Skeletal muscle satellite cell (primary cell): ENCODE measurements at regions not wholly inside any gene's neighbourhood (a gene's known extent, or its start where the extent isn't known, plus 50 kb on each side); places are given as distances from the start of the nearest gene placed in this dataset.

Source experiments
- H3K27me3 ChIP-seq: 2 replicates; pipeline ENCODE4 v1.7.0; 2013; ENCODE audit warnings: low read length; ENCODE audit not compliant: control insufficient read depth, insufficient read depth
- H3K36me3 ChIP-seq: 2 replicates; pipeline ENCODE4 v1.7.0; 2013; ENCODE audit warnings: mild to moderate bottlenecking, control low read depth, low read length; ENCODE audit not compliant: insufficient read depth
- H3K4me1 ChIP-seq: 2 replicates; pipeline ENCODE4 v1.7.0; 2013; ENCODE audit warnings: low read length; ENCODE audit not compliant: control insufficient read depth, insufficient read depth
- H3K4me2 ChIP-seq: 2 replicates; pipeline ENCODE4 v1.7.0; 2013; ENCODE audit warnings: mild to moderate bottlenecking, low read length
- H3K4me3 ChIP-seq: 2 replicates; pipeline ENCODE4 v1.7.0; 2013; ENCODE audit warnings: low read length
- H3K9ac ChIP-seq: 2 replicates; pipeline ENCODE4 v1.7.0; 2013; ENCODE audit warnings: mild to moderate bottlenecking, low read depth, low read length, moderate library complexity
- H3K9me3 ChIP-seq: replicated peaks from 2 replicates; pipeline ENCODE4 v1.7.0; 2013; ENCODE audit warnings: mild to moderate bottlenecking, control low read depth, low read length

- no peaks in the 10 kb centered on the region for H3K36me3 ChIP-seq
- no peaks in the 10 kb centered on the region for H3K4me1 ChIP-seq
- H3K4me2 ChIP-seq: no peak overlapping the region
- no peaks in the 10 kb centered on the region for H3K27me3 ChIP-seq
- H3K9ac ChIP-seq: no peak overlapping the region
- no peak overlapping the region for H3K4me3 ChIP-seq
- H3K9me3 ChIP-seq: no peaks in the 10 kb centered on the region
Observed at GRCh38 chr11:91755526-91755925, 469.1 kb upstream of the FAT3 start.

- H3K27me3 ChIP-seq: no peaks in the 10 kb centered on the region
- no peaks in the 10 kb centered on the region for H3K36me3 ChIP-seq
- H3K4me1 ChIP-seq: no peaks in the 10 kb centered on the region
- H3K9ac ChIP-seq: no peak overlapping the region
- no peak overlapping the region for H3K4me3 ChIP-seq
- H3K4me2 ChIP-seq: no peak overlapping the region
- no peaks in the 10 kb centered on the region for H3K9me3 ChIP-seq
Observed at GRCh38 chr11:91749251-91749650, 475.4 kb upstream of the FAT3 start.

- Histone ChIP-seq H3K36me3 (no peaks in the 10 kb centered on the region), H3K9me3 (no peaks in the 10 kb centered on the region), H3K4me3 (no peak overlapping the region), H3K27me3 (no peaks in the 10 kb centered on the region), H3K9ac (no peak overlapping the region), H3K4me2 (no peak overlapping the region), H3K4me1 (no peaks in the 10 kb centered on the region)
Observed at GRCh38 chr11:91742155-91742554, 482.5 kb upstream of the FAT3 start.

GRCh38 chr11:91731051-91731450 is 493.6 kb upstream of the FAT3 start:
- H3K4me3 ChIP-seq: no peak overlapping the region

GRCh38 chr11:91730620-91731019 is 494.0 kb upstream of the FAT3 start:
- Histone ChIP-seq H3K4me3 (no peak overlapping the region), H3K4me2 (no peak overlapping the region), H3K4me1 (no peaks in the 10 kb centered on the region), H3K27me3 (no peaks in the 10 kb centered on the region), H3K9me3 (no peaks in the 10 kb centered on the region), H3K9ac (no peak overlapping the region), H3K36me3 (no peaks in the 10 kb centered on the region)

More at GRCh38 chr11:91731051-91731450, 493.6 kb upstream of the FAT3 start:
- Histone ChIP-seq H3K9me3 (no peaks in the 10 kb centered on the region), H3K4me2 (no peak overlapping the region), H3K4me1 (no peaks in the 10 kb centered on the region), H3K36me3 (no peaks in the 10 kb centered on the region), H3K27me3 (no peaks in the 10 kb centered on the region), H3K9ac (no peak overlapping the region)

GRCh38 chr11:91730057-91730456 is 494.6 kb upstream of the FAT3 start:
- Histone ChIP-seq H3K9ac (no peak overlapping the region), H3K9me3 (no peaks in the 10 kb centered on the region), H3K4me1 (no peaks in the 10 kb centered on the region), H3K4me2 (no peak overlapping the region), H3K36me3 (no peaks in the 10 kb centered on the region), H3K4me3 (no peak overlapping the region), H3K27me3 (no peaks in the 10 kb centered on the region)

GRCh38 chr11:91717169-91717568 is 507.4 kb upstream of the FAT3 start:
- Histone ChIP-seq H3K9me3 (no peaks in the 10 kb centered on the region), H3K36me3 (no peaks in the 10 kb centered on the region), H3K4me2 (no peak overlapping the region), H3K9ac (no peak overlapping the region), H3K4me1 (no peaks in the 10 kb centered on the region), H3K27me3 (no peaks in the 10 kb centered on the region), H3K4me3 (no peak overlapping the region)

GRCh38 chr11:91707652-91708482 is 516.8 kb upstream of the FAT3 start:
- Histone ChIP-seq H3K9ac (no peak overlapping the region), H3K27me3 (no peaks in the 10 kb centered on the region), H3K4me3 (no peak overlapping the region)

GRCh38 chr11:91703042-91703441 is 521.6 kb upstream of the FAT3 start:
- Histone ChIP-seq H3K4me3 (no peak overlapping the region), H3K9ac (no peak overlapping the region), H3K36me3 (no peaks in the 10 kb centered on the region), H3K9me3 (no peaks in the 10 kb centered on the region), H3K4me2 (no peak overlapping the region), H3K4me1 (peaks cover 10% of the 10 kb centered on the region), H3K27me3 (no peaks in the 10 kb centered on the region)

More at GRCh38 chr11:91707652-91708482, 516.8 kb upstream of the FAT3 start:
- Histone ChIP-seq H3K9me3 (no peaks in the 10 kb centered on the region), H3K36me3 (no peaks in the 10 kb centered on the region), H3K4me2 (no peak overlapping the region), H3K4me1 (peaks cover 10% of the 10 kb centered on the region)

- H3K9me3 ChIP-seq: no peaks in the 10 kb centered on the region
- peaks cover 10% of the 10 kb centered on the region for H3K4me1 ChIP-seq
- H3K27me3 ChIP-seq: no peaks in the 10 kb centered on the region
- H3K9ac ChIP-seq: no peak overlapping the region
- no peaks in the 10 kb centered on the region for H3K36me3 ChIP-seq
- no peak overlapping the region for H3K4me3 ChIP-seq
- no peak overlapping the region for H3K4me2 ChIP-seq
Observed at GRCh38 chr11:91700854-91701253, 523.8 kb upstream of the FAT3 start.

- no peaks in the 10 kb centered on the region for H3K27me3 ChIP-seq
- no peak overlapping the region for H3K4me2 ChIP-seq
- no peak overlapping the region for H3K4me3 ChIP-seq
- H3K9me3 ChIP-seq: no peaks in the 10 kb centered on the region
- H3K9ac ChIP-seq: no peak overlapping the region
- no peaks in the 10 kb centered on the region for H3K4me1 ChIP-seq
- H3K36me3 ChIP-seq: no peaks in the 10 kb centered on the region
Observed at GRCh38 chr11:91698845-91699244, 525.8 kb upstream of the FAT3 start.

- Histone ChIP-seq H3K9me3 (no peaks in the 10 kb centered on the region), H3K36me3 (no peaks in the 10 kb centered on the region), H3K4me1 (no peaks in the 10 kb centered on the region), H3K4me2 (no peak overlapping the region), H3K9ac (no peak overlapping the region), H3K27me3 (no peaks in the 10 kb centered on the region), H3K4me3 (no peak overlapping the region)
Observed at GRCh38 chr11:91694331-91694730, 530.3 kb upstream of the FAT3 start.
